ENCODE measurements at regions not wholly inside any gene's neighbourhood (a gene's known extent, or its start where the extent isn't known, plus 50 kb on each side); places are given as distances from the start of the nearest gene placed in this dataset.

GRCh38 chr20:52820641-52821292 is 151.4 kb upstream of the TSHZ2 start:
- DNase-seq (ENCODE audit: low read depth, low spot score), result no peak

GRCh38 chr20:52818491-52818890 is 153.7 kb upstream of the TSHZ2 start:
- DNase-seq (ENCODE audit: low read depth, low spot score), result no peak

GRCh38 chr20:52817981-52818380 is 154.2 kb upstream of the TSHZ2 start:
- DNase-seq (ENCODE audit: low read depth, low spot score), result no peak

GRCh38 chr20:52817511-52817910 is 154.6 kb upstream of the TSHZ2 start:
- DNase-seq (ENCODE audit: low read depth, low spot score), result no peak

GRCh38 chr20:52814371-52814770 is 157.8 kb upstream of the TSHZ2 start:
- no peak for DNase-seq (ENCODE audit: low read depth, low spot score)

GRCh38 chr20:52812231-52812847 is 159.8 kb upstream of the TSHZ2 start:
- DNase-seq (ENCODE audit: low read depth, low spot score), result no peak

GRCh38 chr20:52809003-52809402 is 163.2 kb upstream of the TSHZ2 start:
- no peak for DNase-seq (ENCODE audit: low read depth, low spot score)

GRCh38 chr20:52806918-52807317 is 165.2 kb upstream of the TSHZ2 start:
- DNase-seq (ENCODE audit: low read depth, low spot score), result no peak

GRCh38 chr20:52805843-52806242 is 166.3 kb upstream of the TSHZ2 start:
- no peak for DNase-seq (ENCODE audit: low read depth, low spot score)

GRCh38 chr20:52805296-52805571 is 166.9 kb upstream of the TSHZ2 start:
- DNase-seq (ENCODE audit: low read depth, low spot score), result no peak

GRCh38 chr20:52804497-52805295 is 167.5 kb upstream of the TSHZ2 start:
- no peak for DNase-seq (ENCODE audit: low read depth, low spot score)

- DNase-seq (ENCODE audit: low read depth, low spot score), result no peak
Observed at GRCh38 chr20:52801628-52802006, 170.5 kb upstream of the TSHZ2 start.

GRCh38 chr20:52800734-52801627 is 171.2 kb upstream of the TSHZ2 start:
- DNase-seq (ENCODE audit: low read depth, low spot score), result no peak

GRCh38 chr20:52799130-52799529 is 173.0 kb upstream of the TSHZ2 start:
- no peak for DNase-seq (ENCODE audit: low read depth, low spot score)

- no peak for DNase-seq (ENCODE audit: low read depth, low spot score)
Observed at GRCh38 chr20:52798124-52798523, 174.0 kb upstream of the TSHZ2 start.

- no peak for DNase-seq (ENCODE audit: low read depth, low spot score)
Observed at GRCh38 chr20:52794853-52795252, 177.3 kb upstream of the TSHZ2 start.

- no peak for DNase-seq (ENCODE audit: low read depth, low spot score)
Observed at GRCh38 chr20:52793339-52793963, 178.7 kb upstream of the TSHZ2 start.

GRCh38 chr20:52791091-52791490 is 181.1 kb upstream of the TSHZ2 start:
- no peak for DNase-seq (ENCODE audit: low read depth, low spot score)

GRCh38 chr20:52789716-52790115 is 182.4 kb upstream of the TSHZ2 start:
- DNase-seq (ENCODE audit: low read depth, low spot score), result no peak

GRCh38 chr20:52787962-52788361 is 184.2 kb upstream of the TSHZ2 start:
- no peak for DNase-seq (ENCODE audit: low read depth, low spot score)

GRCh38 chr20:52787216-52787615 is 184.9 kb upstream of the TSHZ2 start:
- no peak for DNase-seq (ENCODE audit: low read depth, low spot score)

All from pulmonary artery endothelial cell (primary cell).